A172 (cell line): ENCODE measurements at regions not wholly inside any gene's neighbourhood (a gene's known extent, or its start where the extent isn't known, plus 50 kb on each side); places are given as distances from the start of the nearest gene placed in this dataset.
A peak's percentile ranks its signal among the peaks of the same experiment; 100 is the strongest.

Experiments
- DNase-seq: peaks from one replicate; pipeline ENCODE4 v3.0.0-alpha.2; 2015; ENCODE audit warnings: low spot score

GRCh38 chr2:164090533-164090932 lies 354.7 kb upstream of the FIGN start:
- DNase-seq: no peak

GRCh38 chr2:164084066-164084465 lies 348.3 kb upstream of the FIGN start:
- DNase-seq: no peak

DNA sequence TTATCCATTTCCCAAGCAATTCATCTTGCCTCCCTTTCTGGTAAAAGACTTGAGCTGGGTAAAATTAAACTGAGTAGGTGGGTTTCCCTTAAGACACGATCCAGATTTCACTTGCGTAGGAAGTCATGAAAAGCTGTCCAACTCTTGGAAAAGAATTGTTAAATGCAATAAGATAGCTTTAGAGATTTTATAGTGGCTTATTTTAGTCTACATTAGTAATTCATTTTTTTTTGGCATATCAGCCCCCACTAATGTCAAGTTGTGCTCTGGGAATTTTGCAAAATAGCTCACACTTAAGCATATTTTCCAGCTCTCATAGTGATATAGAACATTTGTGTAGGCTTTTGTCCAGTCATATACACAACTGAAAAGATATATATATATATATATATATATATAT lies 344.7 kb upstream of the FIGN start:
- DNase-seq: no peak

GRCh38 chr2:164079258-164079657 lies 343.4 kb upstream of the FIGN start:
- no peak for DNase-seq

DNA sequence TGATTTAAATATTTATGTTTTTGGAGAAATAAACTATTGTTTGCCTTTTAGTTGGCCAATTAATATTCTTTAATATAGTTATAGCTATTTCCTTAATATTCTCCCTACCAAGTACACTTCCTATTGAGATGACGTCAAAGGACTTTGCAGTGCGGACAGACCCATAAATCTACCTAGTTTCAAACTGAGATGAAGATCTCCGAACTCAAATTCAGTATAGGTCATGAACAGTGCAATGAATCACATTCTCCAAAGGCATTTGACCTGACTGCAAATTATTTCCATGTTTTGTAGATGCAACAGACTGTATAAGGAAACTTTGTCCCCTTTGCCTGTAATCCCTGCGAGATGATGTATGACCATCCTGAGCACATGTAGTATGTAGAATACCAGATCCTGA lies 342.6 kb upstream of the FIGN start:
- no peak for DNase-seq

GRCh38 chr2:164073101-164074074 lies 337.6 kb upstream of the FIGN start:
- no peak for DNase-seq

DNA sequence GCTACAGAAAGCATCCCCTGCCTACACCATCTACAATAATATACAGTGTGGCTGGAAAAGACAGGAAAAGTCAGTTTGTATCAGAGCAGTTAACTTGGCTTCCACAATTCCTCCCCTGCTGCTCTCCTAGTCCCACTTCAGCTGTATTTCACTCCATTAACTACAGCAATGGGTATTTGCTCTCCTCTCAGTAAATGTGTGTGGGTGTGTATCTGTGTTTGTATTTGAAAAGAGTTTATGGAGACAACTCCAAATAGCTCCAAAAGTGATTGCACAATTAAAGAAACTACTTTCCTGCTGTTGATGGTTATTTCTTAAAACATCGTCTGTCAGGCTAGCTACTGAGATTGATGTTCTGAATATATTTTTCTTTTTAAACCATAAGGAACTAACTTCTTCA lies 333.7 kb upstream of the FIGN start:
- DNase-seq: no peak

GRCh38 chr2:164068063-164068462 lies 332.3 kb upstream of the FIGN start:
- DNase-seq: no peak

- no peak for DNase-seq
Observed at GRCh38 chr2:164066095-164066494, 330.3 kb upstream of the FIGN start.

- no peak for DNase-seq
Observed at GRCh38 chr2:164065038-164065437, 329.2 kb upstream of the FIGN start.

GRCh38 chr2:164061129-164061746 lies 325.4 kb upstream of the FIGN start:
- DNase-seq: peak; percentile 34

DNA sequence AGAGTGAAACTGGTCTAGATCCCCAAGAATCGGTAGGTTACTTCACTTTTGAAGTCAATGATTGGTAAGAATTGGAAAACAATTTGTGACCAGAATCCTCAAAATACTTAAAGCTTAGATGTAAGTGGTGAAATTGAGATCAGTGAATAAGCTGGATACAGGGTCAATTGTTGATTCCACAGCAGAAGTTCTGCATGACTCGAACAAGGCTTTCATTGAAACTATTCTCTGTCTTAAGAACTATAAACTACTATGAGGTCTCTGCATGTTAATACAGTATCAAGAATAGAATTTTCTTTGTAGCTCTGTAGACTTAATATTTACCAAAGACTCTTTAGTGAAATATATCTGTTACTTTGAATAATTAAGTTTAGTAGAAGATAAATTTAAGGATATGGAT lies 324.2 kb upstream of the FIGN start:
- DNase-seq: no peak

DNA sequence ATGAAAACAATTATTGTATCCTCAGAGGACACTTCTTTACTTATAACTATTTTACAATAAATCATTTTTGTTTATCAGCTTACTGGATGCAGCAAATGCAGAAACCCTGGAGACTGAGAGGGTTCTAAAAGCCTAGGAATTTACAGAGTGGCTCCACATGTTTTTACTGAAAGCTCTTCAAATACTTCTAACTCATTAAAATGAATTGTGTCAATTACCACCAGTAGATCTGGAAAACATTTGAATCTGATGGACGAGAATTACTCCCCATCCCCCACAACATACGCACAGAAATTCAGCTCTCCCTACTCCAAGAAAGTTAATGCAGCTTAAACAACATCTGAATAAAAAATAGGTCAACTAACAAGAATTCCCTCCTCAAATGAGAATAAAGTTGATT lies 319.8 kb upstream of the FIGN start:
- no peak for DNase-seq

DNA sequence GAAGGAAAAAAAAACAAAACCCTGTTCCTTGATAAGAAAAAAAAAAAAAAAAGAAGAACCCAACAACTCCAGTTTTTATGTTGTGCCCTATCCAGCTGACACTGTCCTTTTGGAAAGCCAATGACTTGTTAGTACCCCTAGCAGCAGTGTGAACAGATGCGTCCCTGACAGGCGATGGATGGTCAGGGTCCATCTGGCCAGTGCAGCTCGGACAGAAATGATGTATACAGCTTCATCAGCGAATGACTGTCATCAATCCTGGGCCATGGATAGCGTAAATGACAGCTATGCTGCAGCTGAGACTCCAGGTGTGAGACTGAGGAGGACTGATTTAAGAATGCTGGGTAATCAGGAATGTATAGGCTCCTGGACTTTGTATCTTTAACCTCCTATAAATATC lies 318.8 kb upstream of the FIGN start:
- no peak for DNase-seq

GRCh38 chr2:164053021-164053420 lies 317.2 kb upstream of the FIGN start:
- DNase-seq: no peak

GRCh38 chr2:164052006-164052405 lies 316.2 kb upstream of the FIGN start:
- DNase-seq: no peak

- no peak for DNase-seq
Observed at GRCh38 chr2:164048729-164049128, 312.9 kb upstream of the FIGN start.

DNA sequence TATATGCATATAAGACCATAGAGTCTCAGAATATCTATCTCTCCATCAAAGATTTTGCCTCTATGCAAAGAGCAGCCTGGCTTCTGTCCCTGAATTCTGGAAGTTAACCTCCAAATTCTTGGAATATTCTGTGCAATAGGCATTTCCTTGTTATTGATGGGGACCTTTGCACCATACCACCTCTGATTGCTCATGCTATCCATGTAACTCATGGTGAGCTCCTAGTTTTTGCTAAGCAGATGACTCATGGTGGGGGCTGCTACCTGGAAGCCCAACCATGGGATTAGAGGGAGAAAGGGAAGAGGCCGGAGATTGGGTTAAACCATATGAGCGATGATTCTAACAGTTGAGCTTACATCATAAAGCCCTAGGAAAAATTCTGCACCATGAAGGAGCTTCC lies 310.2 kb upstream of the FIGN start:
- no peak for DNase-seq

DNA sequence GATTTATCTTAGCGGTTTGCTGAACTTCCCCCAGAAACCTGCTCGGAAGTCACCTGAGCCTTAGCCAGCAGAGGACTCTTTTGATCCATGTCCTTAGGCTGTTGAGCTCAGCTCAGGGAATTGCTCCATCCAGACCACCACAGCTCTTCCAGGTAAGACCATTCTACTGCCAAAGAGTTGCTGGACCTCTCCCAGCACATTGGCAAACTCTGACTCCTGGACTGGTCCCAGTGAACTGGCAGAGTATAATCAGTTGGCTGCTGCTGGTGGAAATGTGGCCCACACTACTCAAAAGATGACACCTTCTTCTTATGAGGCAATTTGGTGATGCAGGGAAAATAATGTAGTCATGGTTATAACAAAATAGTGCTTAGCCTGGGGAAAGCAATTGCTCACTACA lies 308.8 kb upstream of the FIGN start:
- no peak for DNase-seq

DNA sequence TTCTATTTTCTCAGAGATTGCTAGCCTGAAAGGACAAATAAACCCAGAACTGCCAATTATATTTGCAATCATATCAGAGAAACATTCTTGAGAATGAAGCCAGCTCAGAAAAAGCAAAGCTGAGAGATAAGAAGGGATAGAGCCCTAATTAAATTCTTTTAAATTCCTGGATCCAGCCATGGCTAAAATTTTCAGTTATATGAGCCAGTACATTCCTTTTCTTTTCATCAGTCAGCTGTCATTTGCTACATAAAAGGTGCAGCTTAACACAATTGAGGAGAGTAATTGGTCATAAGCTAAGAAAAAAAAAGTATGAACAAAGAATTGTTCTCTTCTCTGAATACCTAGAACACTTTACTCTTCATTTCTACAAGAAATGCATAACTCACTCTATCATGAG lies 303.5 kb upstream of the FIGN start:
- DNase-seq: no peak

- no peak for DNase-seq
Observed at GRCh38 chr2:164032995-164033394, 297.2 kb upstream of the FIGN start.

- DNase-seq: no peak
Observed at GRCh38 chr2:164030623-164031022, 294.8 kb upstream of the FIGN start.

- peak; percentile 65 for DNase-seq
Observed at GRCh38 chr2:164028814-164029534, 293.2 kb upstream of the FIGN start.
